NCI-H446 (cell line): ENCODE measurements at regions not wholly inside any gene's neighbourhood (a gene's known extent, or its start where the extent isn't known, plus 50 kb on each side); places are given as distances from the start of the nearest gene placed in this dataset.

Source experiments
- DNase-seq, 2 experiments: peaks; one replicate each; lab custom pipeline; 2025; lab: John Stamatoyannopoulos, UW

DNA sequence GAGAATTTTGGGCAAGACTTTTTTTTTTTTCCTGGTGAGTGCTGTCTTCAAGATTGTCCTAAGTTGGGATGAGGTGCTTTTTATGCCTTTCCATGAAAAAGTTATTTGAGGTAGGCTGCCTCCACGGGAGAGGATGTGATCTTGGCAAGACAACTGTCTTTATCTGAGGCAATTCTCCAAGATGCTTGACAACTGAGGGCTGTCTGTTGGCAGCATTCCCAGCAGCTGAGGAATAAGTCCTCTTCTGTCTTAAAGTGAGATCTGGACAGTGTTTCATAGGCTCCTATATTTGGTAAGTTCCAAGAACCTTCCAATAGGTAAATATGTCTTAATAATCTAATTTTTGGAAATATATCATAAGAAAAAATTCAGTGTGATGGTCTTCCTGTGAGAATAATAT lies 662.0 kb downstream of the CDH11 start:
- DNase-seq, result peak; percentile 24 to 67

DNA sequence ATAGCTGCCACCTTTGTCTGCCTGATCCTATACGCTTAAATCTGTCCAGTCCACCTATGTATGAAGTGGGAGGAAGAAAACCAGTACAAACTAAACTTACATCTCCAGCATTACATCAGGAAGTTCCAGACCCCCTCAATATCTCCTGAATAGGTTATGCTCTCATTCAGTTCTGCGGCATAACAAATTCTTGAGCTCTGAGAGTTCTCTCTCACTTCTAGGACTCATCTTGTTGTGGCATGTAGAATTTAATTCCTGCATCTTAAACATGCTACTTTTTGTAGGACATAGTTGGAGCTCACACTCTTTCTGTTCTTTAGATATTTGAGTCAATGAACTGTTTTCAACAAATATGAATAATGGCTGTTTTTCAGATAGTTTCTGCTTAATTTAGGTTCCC lies 662.5 kb downstream of the CDH11 start:
- no peak for DNase-seq

DNA sequence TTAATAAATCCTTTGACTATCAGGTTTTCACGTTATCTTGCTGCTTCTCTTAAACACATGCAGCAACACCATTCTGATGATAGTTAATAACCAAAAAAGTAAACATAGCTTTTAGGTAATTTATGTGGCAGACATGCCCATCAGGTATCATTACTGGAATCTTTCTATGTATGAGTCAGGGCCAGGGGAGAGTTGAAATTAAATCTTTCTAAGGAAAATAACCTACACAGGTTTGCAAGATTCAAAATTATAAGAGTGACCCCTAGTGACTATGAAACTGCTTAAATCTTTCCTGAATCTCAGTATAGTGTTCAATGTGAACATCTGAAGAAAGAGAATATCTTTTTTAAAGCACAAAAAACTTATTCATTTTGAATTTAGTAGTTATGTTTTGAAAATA lies 666.6 kb downstream of the CDH11 start:
- DNase-seq, result no peak

DNA sequence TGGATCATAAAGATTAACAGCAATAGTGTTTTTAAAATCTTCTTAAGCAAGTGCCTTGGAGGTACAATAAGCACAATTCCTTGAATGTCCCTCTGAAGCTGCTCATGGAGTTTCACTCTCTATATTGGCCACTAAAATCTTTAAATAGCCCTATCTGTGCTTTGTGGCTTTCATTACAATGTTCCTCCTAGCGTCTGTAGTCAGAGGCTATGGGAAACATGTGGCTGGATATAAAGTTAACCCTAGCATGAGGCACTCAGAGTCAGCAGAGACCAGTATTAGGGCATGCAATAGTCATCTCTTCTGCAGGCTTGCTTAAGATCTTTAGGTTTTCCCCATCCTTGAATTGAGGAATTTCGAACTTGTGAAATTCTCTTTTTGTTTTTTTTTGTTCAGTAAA lies 668.2 kb downstream of the CDH11 start:
- no peak for DNase-seq

DNA sequence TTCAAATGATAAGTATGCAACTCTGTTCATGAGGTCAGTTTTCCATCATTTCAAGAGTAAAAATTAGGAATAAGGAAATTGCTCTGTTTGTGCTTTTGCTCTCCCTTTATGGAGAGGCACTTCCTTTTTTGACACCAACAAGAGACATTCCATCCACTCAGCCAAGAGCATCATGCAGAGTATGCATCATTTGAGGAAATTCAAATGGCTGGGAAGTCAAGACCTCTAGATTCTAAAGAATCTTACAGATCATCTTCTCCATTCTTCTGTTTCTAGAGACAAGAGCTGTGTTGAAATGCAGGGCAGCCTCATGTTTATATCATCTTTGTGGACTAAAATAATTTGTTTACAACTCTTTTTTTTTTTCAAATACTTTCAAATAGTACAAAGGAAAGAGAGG lies 669.4 kb downstream of the CDH11 start:
- no peak for DNase-seq

DNA sequence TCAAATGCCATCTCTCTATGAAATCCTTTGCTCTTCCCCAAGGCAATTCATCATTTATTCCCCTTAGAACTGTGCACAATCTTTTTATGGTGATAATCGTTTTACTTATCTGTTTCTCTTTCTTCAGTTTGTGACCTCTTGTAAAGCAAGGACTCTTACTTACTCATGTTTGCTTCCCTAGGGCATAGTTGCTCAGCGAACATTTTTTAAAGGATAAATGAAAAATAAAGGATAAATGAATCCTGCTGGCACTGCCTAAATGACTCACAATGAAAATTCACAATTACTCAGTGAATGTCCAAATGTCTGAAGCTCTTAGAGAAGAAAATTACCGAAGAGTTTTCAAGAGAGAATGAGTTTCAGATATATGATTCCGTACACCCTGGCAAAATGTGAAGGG lies 671.7 kb downstream of the CDH11 start:
- no peak for DNase-seq

DNA sequence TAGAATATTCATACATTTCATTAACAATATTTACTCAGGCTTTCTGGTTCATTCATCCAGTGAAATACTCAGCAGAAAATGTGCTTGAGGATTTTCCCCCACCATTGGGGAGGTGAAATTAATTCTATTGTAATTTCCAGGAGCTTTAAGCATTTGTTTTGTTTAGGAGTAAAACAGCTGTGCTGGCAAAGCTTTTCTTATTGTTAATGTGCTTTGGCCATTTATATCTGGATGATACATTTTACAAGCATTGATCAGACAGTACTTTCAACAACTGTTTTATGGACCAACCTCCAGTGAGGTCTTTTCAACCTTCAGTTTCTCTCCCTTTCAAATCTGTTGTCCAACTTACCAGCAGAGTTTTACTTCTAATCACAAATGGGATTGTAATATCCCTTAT lies 672.4 kb downstream of the CDH11 start:
- no peak for DNase-seq

DNA sequence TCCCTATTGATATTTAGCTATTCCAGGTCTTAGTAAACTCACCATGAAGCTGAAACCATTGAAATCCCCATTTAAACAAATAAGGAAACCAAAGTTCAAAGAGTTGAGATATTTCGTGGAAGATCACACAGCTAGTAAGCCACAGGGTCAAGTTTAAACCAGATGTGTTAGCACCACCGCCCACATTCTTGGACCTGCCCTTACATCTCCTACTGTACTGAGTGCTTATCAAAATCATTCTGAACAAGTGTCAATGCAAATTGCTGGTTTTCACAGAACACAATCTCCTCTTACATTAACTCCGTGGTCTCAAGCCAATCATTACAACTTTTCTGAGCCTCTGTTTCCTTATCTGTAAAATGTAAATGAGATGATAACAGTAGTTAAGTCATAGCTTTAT lies 676.2 kb downstream of the CDH11 start:
- no peak for DNase-seq

DNA sequence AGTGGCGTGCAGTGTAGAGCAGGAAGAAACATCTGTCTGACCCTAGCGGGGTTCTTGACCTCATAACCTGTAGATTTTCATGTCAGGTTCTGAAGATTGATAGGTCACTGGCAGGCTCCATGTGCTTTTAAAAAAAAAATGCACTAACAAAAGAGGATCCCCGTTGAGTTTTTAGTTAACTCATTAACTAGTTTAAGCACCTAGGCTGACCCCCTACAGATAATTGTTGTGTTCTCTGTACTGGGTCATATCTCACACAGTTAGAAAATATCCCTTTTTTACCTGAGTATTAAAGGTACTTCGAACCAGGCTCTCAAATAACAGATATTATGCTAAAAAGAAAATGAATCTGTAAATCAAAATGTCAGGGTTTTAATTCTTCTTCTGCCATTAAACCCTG lies 676.6 kb downstream of the CDH11 start:
- no peak for DNase-seq

DNA sequence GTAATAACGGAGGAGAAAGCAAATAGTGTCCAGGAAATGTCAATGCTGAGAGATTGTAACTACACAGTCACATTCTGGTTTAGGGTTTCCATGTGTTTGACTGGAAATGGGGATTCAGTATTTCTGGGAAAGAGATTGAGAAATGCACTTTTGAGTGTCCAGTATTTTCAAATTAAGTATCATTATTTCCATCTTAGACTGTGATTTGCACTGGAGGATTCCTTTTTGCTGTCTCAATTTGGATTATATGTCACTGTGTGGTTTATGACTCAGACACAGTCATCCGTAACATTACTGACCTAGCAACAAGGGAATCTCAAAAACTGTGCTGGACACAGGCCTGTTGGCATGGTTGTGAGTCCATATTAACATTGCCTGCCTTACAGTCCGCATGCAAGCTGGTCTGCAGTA lies 681.4 kb downstream of the CDH11 start:
- no peak for DNase-seq

DNA sequence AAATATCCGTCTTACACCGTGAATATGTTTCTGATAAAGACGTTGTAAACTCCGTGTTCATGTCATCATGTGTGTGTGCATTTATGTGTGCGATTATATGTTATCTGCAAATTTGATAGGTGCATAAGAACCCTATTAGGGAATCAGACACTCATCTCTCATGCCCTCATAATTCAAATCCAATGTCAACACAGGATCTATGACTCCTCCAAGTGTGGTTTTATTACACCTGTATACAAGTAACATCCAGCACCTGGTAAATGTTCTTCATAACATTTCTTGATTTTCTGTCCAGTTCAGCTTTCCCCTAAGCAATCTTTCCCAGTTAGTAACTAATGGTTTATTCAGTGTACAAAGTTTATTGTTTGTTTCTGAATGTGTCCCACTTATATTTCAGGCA lies 681.9 kb downstream of the CDH11 start:
- no peak for DNase-seq

DNA sequence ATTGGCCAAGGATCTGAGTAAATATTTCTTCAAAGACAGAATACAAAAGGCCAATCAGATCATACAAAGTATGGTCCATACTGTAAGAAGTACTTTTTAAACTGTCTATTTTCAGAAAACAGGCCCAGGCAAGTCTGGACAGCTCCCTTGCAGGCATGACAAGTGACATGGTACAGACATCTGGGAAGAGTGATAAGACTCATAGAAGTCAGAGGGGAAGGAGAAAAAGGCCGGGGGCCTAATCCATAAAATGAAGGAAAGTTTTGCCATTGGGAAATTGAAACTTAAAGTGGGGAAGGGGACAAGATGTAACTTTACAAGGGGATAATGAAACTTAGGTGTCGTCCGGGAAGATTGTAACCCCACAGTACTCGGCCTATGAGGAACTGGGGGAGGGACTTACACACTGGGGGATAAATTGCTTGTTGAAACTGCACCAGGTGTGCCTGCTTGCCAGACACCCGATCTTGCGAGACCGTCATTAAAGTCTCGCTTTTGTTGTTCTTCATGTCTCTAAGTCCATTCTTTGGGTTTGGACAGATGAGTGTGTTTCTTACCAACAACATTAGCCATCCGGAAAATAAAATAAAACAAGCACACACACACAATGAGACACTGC lies 684.0 kb downstream of the CDH11 start:
- DNase-seq, result no peak

DNA sequence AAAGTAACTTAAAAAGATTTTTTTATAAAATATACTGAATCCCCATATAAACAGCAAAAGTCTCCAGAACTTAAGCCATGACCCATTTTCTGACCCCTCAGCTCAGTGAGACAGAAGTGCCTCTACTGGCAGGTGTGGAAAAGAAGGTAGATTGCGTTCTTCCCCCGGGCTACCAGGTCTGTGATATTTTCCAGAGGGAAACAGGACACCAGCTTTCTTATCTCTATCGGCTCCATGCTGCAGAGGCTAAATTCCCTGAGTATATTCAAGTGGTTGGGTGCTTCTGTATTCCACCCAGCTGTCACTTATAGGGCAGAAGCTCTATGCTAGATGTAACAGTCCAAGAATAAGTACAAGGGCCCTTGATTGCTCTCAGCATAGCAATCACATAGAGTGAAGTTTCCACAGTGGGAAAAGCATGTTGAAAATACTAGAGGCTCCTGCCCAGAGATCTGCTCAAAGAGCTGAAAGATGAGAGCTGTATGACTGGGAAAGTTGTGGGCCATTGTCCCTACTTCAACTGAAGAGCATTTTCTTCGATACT lies 687.3 kb downstream of the CDH11 start:
- DNase-seq, result no peak

DNA sequence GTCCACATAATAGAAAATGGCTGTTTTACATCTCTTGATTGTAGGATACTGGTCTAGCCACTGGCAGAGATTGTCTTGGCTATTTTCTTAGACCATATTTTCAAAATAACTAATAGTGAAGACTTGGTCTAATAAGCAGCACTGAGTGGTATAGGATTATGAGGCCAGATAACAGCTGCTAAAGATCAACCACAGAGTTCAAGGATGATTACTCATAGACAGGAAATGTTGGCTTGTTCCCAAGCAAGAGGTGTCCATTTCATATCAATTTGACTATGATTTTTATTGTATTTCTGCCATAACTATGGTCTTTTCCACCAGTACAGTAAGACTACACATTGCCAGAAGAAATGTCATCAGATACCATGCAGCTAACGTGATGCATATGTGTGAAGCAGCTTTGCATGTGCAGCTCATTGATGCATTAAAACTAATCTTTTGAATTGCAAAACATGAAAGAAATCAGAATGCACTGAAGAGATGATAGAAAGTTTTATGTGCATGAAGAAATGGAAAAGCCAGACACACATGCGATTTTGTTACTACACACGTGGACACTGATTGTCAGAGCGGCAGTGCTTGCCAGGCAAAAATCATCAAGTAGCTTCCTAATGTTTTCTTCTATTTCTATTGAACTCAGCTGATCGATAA lies 693.3 kb downstream of the CDH11 start:
- DNase-seq, result peak in 1 of 2 experiments; percentile 32

DNA sequence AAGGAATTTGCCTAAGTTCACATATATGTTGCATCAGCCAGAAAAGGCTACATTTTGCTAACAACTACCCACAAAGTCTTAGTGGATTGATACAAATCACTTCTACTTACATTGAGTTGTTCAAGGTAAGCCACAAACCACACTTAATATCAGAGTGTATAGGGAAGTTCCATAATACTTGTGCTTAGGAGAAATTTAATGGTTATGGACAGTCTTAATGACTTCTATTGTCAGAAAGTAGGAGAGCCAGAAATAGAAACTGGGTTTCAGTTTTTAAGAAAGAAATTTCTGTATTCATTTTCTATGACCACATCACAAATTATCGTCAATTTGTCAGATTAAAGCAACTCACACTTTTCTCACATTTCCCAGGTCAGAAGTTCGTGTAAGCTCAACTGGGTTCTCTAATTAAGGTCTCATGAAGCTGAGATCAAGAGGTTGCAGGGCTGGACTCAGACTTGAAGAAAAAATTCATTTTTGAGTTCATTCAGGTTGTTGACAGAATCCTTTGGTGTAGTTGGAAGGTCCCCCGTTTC lies 695.7 kb downstream of the CDH11 start:
- DNase-seq, result no peak

DNA sequence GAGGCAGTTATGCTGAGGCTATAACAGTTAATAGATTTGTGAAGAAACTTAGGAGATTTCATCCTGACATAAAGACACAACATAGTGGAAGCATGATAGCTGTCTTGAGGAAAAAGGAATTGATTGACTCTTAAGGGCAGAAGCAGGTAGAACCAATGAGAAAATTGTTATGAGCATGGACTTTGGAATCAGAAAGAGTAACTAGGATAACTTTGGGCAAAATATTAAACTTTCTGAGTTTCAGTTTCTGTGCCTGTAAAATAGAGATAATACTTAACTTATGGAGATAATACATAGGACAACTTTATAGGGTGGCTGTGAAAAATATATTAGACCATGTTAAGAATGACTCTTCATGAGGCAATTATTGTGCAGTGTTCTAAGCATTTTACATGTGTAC lies 696.5 kb downstream of the CDH11 start:
- DNase-seq, result no peak

DNA sequence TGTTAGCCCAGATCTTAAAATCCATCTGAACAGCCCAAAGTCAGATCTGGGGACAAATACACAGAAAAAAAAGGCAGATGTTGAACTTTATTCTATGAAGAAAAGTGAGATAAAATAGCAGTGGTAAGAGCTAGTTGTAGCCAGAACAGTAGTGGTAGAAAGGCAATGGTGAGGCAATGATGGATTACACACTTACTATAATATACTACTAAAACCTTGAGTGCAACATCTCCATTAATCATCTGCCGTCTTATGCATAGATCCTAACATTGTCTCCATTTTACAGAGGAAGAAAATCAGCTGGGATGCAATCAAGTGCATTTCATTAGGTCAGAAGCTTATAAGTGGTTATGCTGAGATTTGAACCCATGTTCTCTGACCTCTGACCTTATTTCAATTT lies 699.6 kb downstream of the CDH11 start:
- DNase-seq, result no peak

DNA sequence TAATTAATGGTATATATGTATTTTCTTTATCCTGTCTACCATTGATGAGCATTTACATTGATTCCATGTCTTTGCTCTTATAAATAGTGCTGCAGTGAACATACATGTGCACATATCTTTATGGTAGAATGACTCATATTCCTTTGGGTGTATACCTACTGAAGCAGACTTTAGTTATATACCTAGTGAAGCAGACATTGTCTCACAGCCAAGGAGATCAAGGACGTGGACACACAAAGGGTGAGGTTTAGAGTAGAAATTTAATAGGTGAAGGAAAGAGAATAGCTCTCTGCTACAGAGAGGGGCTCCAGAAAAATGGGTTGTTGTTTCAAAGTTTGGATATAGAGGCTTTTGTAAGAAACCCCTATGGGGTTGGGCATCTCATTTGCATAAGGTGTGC lies 700.3 kb downstream of the CDH11 start:
- no peak for DNase-seq

DNA sequence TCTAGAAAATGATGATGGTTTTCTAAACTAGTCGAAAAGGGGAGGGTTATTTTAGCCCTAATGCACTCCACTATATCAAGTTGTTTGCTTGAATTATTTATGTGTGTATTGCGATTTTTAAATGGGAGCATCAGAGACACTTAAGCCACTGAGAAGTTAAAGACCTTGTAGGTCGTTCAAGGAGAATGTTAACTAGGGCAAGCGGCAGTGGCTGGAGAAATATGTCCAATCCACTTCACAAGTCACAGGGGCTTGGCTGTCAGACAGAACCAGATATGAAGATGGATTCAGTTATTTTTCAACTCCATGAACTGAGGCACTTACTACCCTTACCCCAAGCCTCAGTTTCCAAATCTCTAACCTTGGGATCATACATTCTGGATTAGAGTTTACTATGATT lies 702.0 kb downstream of the CDH11 start:
- no peak for DNase-seq

DNA sequence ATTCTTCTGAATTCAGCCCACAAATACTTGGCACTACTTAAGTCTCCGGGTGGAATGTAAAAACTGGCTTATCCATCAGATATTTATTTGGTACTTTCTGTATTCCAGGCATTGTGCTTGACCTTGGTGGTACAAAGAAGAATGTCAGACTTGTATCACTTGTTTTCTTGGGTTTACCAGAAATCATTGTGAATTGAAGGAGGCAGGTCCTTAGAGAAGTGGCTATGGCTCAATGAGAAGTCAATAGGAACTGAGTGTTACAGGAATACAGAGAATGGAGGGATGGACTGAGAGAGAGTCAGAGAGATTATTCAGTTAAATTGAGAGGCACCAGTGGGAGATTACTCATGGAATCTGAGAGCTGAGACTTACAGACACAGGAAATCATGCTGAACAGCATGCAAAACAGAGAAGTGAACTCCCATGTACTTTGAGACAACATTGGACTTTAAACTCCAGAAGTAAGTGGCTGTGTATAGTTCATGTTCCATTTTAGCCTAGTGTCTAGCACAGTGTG lies 704.1 kb downstream of the CDH11 start:
- no peak for DNase-seq

DNA sequence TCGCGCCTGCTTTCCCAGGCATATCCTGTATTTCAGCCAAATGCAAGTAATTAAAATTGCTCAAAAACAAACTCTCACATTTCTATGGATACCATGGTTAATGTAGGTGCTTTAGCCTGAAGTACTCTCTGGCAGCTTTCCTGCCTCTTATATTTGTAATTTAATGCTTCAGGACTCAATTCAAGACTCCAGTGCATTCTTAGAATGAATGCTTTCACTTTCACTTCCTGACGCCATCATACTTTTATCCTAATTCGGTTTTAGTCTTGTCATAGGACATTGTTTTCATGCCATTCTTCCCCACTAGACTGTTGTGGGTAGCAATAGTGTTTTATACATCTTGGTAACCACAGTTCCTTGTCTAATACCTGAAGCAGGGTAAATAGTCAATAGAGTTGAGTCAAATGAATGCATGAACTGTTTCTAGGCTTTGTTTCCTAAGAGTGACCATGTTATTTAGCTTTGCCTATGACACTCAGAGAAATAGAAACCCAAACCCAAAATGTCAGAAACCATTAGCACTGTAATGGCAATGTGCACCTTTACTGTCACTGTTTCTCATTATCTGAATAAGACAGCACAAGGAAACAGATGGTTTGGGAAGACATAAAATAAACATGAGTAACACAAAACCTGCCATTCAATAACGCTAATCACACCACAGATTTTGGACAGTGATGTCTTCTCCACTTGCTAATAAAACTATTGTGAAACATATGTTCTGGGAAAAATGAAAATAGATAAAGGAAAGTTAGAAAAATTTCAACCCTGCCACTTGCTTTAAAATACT lies 705.5 kb downstream of the CDH11 start:
- DNase-seq, result peak in 1 of 2 experiments; percentile 12

DNA sequence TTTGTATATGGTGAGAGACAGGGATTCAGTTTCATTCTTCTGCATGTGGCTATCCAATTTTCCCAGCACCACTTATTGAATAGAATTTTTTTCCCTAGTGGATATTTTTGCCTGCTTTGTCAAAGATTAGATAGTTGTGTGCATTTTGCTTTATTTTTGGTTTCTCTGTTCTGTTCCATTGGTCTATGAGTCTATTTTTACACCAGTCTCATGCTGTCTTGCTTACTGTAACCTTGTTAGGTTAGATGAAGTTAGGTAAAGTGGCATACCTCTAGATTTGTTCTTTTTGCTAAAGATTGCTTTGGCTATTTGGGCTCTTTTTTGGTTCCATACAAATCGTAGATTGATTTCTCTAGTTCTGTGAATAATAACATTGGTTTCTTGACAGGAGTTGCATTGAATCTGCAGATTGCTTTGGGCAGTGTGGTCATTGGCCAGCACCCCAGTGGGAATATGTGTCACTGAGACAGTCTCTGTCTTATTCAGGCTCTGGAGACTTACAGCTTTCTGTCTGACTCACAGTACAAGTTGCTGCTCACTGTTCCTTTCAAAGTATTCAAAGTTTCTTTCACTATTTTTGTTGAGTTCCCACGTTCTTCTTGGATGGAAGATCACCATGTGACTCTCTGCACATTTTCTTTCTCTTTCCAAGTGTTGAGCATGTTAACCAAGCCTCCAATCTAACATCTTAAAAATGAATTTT lies 709.1 kb downstream of the CDH11 start:
- DNase-seq, result no peak
